ENCODE measurements at regions not wholly inside any gene's neighbourhood (a gene's known extent, or its start where the extent isn't known, plus 50 kb on each side); places are given as distances from the start of the nearest gene placed in this dataset.

- no peak for DNase-seq (ENCODE audit: low spot score)
Observed at GRCh38 chr2:58914733-58915505, 673.8 kb upstream of the FANCL start.

GRCh38 chr2:58913082-58913726 lies 672.1 kb upstream of the FANCL start:
- DNase-seq (ENCODE audit: low spot score), result no peak

DNA sequence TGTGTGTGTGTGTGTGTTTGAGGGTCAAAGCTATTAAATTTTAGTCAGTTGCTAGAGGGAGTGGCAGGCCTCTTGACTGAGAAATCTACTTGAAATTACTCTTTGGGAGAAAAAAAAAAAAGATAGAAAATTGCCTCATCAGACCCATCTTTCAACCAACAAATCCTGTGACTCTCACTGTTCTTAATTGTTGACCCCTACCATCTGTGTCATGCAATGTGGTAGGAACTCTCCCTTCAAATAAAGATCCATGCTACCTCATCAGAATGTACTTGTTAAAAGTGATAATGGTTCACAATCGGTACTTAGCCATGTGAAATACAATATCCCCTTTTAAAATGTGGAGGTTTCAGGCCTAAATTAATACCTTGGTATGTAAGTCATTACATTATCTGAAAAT lies 670.8 kb upstream of the FANCL start:
- DNase-seq (ENCODE audit: low spot score), result no peak

GRCh38 chr2:58908501-58909154 lies 667.5 kb upstream of the FANCL start:
- no peak for DNase-seq (ENCODE audit: low spot score)

- DNase-seq (ENCODE audit: low spot score), result no peak
Observed at GRCh38 chr2:58907644-58908043, 666.5 kb upstream of the FANCL start.

GRCh38 chr2:58906081-58906645 lies 665.0 kb upstream of the FANCL start:
- no peak for DNase-seq (ENCODE audit: low spot score)

DNA sequence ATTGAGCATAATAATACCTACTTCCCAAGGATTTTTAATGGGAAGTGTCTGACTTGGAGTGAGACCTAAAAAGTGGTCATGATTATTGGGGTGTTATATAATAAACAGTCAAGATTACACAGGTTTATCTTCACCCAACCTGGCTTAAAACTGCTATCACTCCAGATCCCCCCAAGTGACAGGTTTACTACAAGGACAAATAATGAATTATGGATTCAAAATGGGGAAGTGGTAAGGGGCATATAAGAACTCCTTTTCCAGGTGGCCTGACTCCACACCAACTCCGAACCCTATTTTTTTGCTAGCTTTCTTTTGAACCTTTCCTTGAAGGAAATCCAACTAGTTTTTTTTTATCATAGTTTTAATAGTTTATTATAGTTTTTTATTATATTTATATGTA lies 663.0 kb upstream of the FANCL start:
- DNase-seq (ENCODE audit: low spot score), result no peak

DNA sequence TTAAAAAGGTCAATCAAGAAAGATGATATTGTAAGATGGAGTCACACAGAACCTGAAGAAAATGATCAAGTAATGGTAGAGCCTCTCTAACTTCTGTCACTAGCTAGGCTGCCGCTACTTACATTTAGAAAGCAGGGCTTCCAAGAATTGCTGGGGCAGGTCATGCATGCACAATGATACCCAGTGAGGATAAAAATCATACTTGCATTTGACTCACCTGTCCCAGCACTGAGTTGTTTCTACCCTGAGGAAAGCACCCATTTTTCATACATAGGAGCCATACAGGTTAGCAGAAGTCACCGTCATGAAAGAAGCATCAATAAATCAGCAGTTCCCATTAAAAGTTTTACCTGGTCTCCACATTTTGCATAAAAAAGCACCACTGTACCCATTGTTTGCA lies 662.3 kb upstream of the FANCL start:
- DNase-seq (ENCODE audit: low spot score), result no peak

- DNase-seq (ENCODE audit: low spot score), result no peak
Observed at GRCh38 chr2:58900246-58901027, 659.3 kb upstream of the FANCL start.

DNA sequence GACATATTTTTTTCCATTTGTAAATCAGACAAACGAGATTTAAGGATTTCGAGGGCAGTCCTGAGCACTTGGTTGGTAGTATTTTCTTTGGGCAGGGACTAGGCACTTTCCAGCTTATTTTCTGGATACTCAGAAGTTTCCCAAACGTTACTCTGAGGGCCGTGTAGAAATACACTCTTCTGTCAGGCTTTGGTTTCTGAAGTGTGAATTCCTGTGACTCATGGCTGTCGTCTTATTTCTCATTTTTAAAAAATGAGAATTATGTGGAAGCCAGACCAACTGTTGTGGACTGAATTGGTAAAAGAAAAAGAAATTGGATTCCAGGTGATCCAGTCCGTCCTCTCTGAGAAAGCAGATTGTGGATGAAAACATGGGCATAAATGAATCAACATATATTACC lies 658.6 kb upstream of the FANCL start:
- DNase-seq (ENCODE audit: low spot score), result no peak

DNA sequence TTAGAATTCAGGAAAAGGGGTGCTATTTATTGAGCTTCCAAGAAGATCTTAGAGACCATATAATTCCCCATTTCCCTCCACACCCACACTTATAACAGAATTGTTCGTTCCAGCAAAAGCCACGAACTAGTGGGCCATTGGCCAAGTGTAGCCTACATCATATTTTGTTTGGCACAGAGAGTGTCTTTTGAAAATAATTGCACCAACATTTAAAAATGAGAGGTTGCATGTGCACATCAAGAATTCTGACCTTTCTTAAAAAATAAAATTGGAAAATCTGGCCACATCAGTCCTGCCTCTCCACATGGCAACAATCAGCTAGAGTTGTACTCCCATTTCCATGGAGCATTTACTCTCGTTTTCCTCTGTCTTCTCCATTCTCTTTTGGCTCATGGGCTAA lies 655.5 kb upstream of the FANCL start:
- DNase-seq (ENCODE audit: low spot score), result no peak

GRCh38 chr2:58895857-58896256 lies 654.7 kb upstream of the FANCL start:
- no peak for DNase-seq (ENCODE audit: low spot score)

DNA sequence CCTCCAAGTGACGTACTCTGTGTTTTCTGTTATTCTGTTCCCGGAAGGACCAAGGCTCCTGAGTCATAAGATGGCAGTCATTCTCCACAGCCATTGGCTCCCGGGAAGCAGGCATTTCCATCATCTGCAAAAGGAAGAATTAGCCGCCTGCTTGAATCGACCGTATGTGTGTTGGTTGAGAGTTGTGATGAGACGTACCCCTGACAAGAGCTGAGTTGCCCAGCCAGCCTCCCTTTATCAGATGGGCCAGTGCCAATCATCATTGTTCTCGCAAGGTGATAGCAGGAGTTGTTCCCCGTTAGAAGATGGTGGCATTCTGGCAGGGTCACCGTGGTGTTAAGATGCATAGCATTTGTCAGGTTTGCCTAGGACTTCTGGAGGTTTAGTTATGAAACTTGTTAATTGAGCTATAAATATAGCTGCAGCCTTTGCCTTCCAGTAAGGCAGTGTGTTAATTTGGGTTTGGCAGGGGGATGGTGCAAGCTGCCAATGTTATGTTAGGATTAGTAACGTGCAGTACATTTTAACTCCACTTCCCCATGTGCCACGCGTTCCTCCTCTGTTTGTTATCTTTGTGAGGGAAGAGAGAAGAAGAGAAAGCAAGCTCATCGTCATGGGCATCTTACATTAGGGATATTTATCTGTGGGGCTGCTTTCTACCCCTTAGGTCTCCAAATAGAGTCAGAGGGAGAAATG lies 652.7 kb upstream of the FANCL start:
- DNase-seq (ENCODE audit: low spot score), result no peak

- DNase-seq (ENCODE audit: low spot score), result no peak
Observed at GRCh38 chr2:58891828-58892377, 650.8 kb upstream of the FANCL start.

GRCh38 chr2:58890865-58891525 lies 649.9 kb upstream of the FANCL start:
- DNase-seq (ENCODE audit: low spot score), result no peak

DNA sequence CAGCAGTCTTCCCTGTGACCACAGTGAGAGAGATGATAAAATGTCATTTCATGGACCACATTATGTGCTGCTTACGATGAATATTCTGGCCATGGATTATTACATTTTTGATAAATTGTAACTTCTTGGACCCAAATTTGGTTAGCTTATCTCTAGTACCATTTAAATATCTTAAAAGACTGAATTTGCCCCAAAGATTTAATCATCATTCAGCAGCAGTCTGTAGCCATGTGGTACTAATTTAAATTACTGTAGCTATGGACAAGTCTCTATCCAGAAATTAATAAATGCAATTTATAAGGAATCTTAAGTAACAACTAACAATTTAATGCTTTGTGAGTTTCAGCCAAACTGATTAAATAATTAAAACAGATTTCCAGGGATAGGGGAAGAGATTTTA lies 644.9 kb upstream of the FANCL start:
- no peak for DNase-seq (ENCODE audit: low spot score)

- no peak for DNase-seq (ENCODE audit: low spot score)
Observed at GRCh38 chr2:58879834-58880233, 638.7 kb upstream of the FANCL start.

DNA sequence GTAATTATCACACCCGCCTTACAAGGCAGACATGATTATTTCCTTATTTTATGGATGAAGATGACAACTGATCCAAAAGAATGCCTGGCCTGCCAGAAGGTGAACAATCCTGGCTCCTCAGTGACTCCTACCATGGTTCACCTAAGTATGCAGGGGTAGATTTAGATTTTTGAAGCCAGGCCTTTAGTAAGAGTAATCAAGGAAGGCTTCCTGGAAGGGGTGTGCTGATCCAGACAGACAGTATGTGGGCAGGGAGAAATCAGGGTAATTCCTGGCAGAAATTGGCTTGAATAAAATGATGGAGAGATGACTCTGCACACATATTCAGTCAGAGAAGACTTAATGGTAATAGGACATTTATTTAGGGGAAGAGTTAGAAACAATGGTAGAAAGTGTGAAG lies 637.7 kb upstream of the FANCL start:
- no peak for DNase-seq (ENCODE audit: low spot score)

GRCh38 chr2:58876126-58876525 lies 635.0 kb upstream of the FANCL start:
- DNase-seq (ENCODE audit: low spot score), result no peak

- no peak for DNase-seq (ENCODE audit: low spot score)
Observed at GRCh38 chr2:58875436-58875835, 634.3 kb upstream of the FANCL start.
